Mesothelial cell of epicardium (in vitro differentiated cells): ENCODE measurements at regions not wholly inside any gene's neighbourhood (a gene's known extent, or its start where the extent isn't known, plus 50 kb on each side); places are given as distances from the start of the nearest gene placed in this dataset.
A peak's percentile ranks its signal among the peaks of the same experiment; 100 is the strongest.

Experiments
- DNase-seq, 2 experiments: peaks; one replicate each; pipeline ENCODE4 v3.0.0; 2021; ENCODE audit warnings: low spot score in 2 of 2; ENCODE audit not compliant: unreplicated experiment in 2 of 2
- H3K27ac Mint-ChIP-seq: 2 replicates; pipeline ENCODE4 v1.8.0; 2021; ENCODE audit warnings: mixed read lengths
- H3K27me3 Mint-ChIP-seq: 2 replicates; pipeline ENCODE4 v1.8.0; 2021; ENCODE audit warnings: low read depth, mixed read lengths
- H3K36me3 Mint-ChIP-seq: 2 replicates; pipeline ENCODE4 v1.8.0; 2021; ENCODE audit warnings: mixed read lengths
- H3K4me1 Mint-ChIP-seq: 2 replicates; pipeline ENCODE4 v1.8.0; 2021; ENCODE audit warnings: mixed read lengths
- H3K4me3 Mint-ChIP-seq: 2 replicates; pipeline ENCODE4 v1.8.0; 2021; ENCODE audit warnings: mild to moderate bottlenecking, moderate library complexity, mixed read lengths
- H3K9me3 Mint-ChIP-seq: 2 replicates; pipeline ENCODE4 v1.8.0; 2021; ENCODE audit warnings: mixed read lengths
- TF ChIP-seq, protein P1 (sequence below): fragments of 200-600 bp; sonication (generic); IDR thresholded peaks from one replicate; pipeline ENCODE4 v1.5.0; 2021; ENCODE audit warnings: antibody characterized with exemption; ENCODE audit not compliant: unreplicated experiment

DNA sequence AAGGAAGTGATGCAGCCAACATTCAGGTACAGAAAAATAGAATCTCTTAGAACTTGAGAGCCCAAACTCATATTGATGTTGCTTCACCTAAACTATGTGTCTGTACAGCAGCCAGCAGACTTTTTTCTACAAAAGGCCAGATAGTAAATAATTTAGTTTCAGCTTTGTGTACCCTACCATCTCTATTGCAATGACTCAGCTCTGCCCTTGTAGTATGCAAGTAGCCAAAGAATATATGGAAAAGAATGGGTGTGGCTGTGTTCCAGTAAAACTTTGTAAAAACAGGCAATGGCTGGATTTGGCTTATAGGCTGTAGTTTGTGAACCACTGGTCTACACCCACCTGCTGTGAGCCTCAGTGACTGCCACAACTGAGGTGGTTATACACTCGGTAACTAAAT lies 392.5 kb upstream of the RARB start:
- no peak for DNase-seq
- H3K27me3 Mint-ChIP-seq = no peaks in the 10 kb centered on the region
- TF ChIP-seq, protein P1, sequence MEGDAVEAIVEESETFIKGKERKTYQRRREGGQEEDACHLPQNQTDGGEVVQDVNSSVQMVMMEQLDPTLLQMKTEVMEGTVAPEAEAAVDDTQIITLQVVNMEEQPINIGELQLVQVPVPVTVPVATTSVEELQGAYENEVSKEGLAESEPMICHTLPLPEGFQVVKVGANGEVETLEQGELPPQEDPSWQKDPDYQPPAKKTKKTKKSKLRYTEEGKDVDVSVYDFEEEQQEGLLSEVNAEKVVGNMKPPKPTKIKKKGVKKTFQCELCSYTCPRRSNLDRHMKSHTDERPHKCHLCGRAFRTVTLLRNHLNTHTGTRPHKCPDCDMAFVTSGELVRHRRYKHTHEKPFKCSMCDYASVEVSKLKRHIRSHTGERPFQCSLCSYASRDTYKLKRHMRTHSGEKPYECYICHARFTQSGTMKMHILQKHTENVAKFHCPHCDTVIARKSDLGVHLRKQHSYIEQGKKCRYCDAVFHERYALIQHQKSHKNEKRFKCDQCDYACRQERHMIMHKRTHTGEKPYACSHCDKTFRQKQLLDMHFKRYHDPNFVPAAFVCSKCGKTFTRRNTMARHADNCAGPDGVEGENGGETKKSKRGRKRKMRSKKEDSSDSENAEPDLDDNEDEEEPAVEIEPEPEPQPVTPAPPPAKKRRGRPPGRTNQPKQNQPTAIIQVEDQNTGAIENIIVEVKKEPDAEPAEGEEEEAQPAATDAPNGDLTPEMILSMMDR = no peak
- peaks cover 65% of the 10 kb centered on the region for H3K4me1 Mint-ChIP-seq
- no peak overlapping the region for H3K27ac Mint-ChIP-seq
- no peak overlapping the region for H3K4me3 Mint-ChIP-seq
- no peaks in the 10 kb centered on the region for H3K9me3 Mint-ChIP-seq
- no peaks in the 10 kb centered on the region for H3K36me3 Mint-ChIP-seq

DNA sequence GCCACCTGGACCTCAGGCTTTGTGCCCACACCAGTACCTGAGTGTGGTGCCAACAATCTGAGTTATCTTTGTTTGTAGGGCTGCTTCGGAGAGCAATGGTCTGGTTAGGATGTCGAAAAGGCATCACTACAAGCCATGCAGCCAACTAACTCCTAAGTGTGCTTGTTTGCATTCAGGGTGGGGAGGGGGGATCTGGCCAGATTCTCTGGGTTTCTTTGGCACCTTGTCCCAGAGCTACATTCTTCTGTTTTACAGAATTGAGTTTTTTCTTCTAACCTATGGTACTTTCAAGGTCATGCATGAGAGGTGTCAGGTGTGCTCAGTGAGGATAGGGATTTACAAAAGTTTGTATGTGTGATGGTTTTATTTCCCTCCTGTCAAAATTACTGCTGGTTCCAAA lies 391.4 kb upstream of the RARB start:
- no peak for DNase-seq
- Mint-ChIP-seq H3K4me3 (no peak overlapping the region), H3K27me3 (no peaks in the 10 kb centered on the region), H3K27ac (peak overlapping the region; percentile 95), H3K4me1 (peaks cover 58% of the 10 kb centered on the region), H3K36me3 (no peaks in the 10 kb centered on the region), H3K9me3 (no peaks in the 10 kb centered on the region)
- TF ChIP-seq, protein P1 = no peak

DNA sequence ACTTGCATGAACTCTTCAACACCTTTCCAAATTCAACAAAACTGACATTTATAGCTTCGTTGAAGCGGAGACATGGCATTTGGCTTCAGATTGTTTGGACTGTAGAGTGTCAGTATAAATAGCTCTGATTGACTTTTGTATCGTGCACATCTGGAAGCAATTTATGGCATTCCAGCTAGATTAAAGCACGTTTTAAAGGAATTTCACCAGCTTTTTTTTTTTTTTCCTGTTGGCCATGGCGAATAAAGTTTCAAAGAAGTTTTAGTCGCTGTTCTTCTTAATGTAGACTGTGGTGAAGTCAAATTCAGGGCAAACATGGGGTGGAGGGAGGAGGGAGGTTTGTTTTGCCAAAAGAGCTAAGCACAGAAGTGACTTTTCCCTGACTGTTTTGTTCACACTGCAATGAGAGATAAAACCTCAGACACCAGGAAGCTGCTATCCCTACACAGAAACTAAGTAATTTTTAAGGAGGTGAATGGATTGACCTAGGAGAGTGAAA lies 391.0 kb upstream of the RARB start:
- no peak for DNase-seq
- Mint-ChIP-seq H3K27ac (peak overlapping the region; percentile 95), H3K4me1 (peaks cover 54% of the 10 kb centered on the region), H3K9me3 (no peaks in the 10 kb centered on the region), H3K27me3 (no peaks in the 10 kb centered on the region), H3K36me3 (no peaks in the 10 kb centered on the region), H3K4me3 (no peak overlapping the region)
- TF ChIP-seq, protein P1 = no peak

DNA sequence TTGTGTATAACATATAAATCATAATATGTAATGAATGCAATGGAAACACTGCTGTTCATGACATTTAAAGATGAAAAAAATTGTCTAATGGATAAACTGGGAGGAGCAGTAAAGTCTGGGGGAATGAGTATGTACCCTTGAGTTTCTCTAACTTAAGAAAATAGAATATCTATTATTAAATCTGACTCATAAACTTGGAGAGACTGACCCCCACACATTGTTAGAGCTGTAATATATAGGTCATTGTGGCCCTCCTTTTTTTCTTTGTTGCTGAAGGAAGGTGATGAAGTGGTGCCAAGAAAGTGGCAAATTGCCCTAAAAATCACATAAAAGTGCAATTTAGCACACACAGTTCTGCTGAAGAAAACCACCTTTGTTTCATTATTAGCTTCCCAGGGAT lies 389.8 kb upstream of the RARB start:
- no peak for DNase-seq
- no peaks in the 10 kb centered on the region for H3K27me3 Mint-ChIP-seq
- no peaks in the 10 kb centered on the region for H3K36me3 Mint-ChIP-seq
- peaks cover 55% of the 10 kb centered on the region for H3K4me1 Mint-ChIP-seq
- H3K27ac Mint-ChIP-seq = peak overlapping the region; percentile 87
- no peaks in the 10 kb centered on the region for H3K9me3 Mint-ChIP-seq
- TF ChIP-seq, protein P1 = no peak
- no peak overlapping the region for H3K4me3 Mint-ChIP-seq

DNA sequence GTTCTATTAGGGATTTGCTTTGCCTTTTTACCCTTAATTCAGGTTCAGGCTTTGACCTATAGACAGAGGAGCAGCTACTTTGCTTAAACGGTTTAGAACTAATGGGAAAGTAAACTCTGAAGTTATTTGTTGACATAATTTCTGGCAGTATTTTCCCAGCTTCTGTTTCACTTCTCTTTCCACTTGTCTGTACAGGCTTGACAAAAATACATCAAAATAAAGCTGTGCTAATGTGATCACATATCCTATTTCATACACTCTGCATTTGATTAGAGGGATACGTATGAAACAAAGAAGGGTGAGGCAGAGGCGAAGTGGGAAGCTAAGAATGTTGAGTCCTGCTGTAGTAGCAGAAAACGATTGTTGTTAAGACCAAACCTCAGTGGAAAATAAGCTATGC lies 389.1 kb upstream of the RARB start:
- Mint-ChIP-seq H3K4me1 (peaks cover 59% of the 10 kb centered on the region), H3K36me3 (no peaks in the 10 kb centered on the region), H3K27ac (peak overlapping the region; percentile 87), H3K27me3 (no peaks in the 10 kb centered on the region), H3K4me3 (no peak overlapping the region), H3K9me3 (no peaks in the 10 kb centered on the region)
- no peak for DNase-seq
- TF ChIP-seq, protein P1 = no peak

DNA sequence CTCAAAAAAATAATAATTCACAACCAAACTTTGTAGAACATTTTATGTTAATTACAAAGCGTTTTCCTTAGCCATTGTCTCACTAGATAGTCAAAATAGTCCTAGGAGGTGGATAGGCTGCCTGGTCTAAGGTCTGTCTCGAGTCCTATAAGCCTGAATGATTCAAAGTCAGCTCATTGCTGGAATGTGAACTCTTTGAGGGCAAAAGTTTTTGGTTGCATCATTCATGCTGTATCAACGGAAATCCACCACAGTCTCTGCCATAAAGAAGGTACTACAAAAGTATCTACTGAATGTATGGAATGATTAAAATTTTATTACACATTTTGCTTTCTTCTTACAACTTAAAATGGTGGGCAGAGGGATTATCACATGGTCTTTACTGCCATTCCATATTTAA lies 387.3 kb upstream of the RARB start:
- Mint-ChIP-seq H3K27me3 (no peaks in the 10 kb centered on the region), H3K9me3 (no peaks in the 10 kb centered on the region), H3K4me1 (peaks cover 74% of the 10 kb centered on the region), H3K27ac (no peak overlapping the region), H3K4me3 (no peak overlapping the region), H3K36me3 (no peaks in the 10 kb centered on the region)
- DNase-seq = no peak
- TF ChIP-seq, protein P1 = no peak
